ENCODE measurements at regions not wholly inside any gene's neighbourhood (a gene's known extent, or its start where the extent isn't known, plus 50 kb on each side); places are given as distances from the start of the nearest gene placed in this dataset.

GRCh38 chr3:197393711-197394110 lies 95.3 kb upstream of the DLG1 start:
- ATAC-seq (ENCODE audit: low FRiP score) (no peak), DNase-seq (ENCODE audit: low spot score) (no peak)
- TF ChIP-seq CTCF (IDR thresholded peaks at IDR 0.05), result no peak

GRCh38 chr3:197392961-197393360 lies 94.5 kb upstream of the DLG1 start:
- no peak for TF ChIP-seq CTCF (IDR thresholded peaks at IDR 0.05)
- no peak for DNase-seq (ENCODE audit: low spot score)
- ATAC-seq (ENCODE audit: low FRiP score), result no peak

- no peak for TF ChIP-seq CTCF (IDR thresholded peaks at IDR 0.05)
- ATAC-seq (ENCODE audit: low FRiP score) (no peak), DNase-seq (ENCODE audit: low spot score) (no peak)
Observed at GRCh38 chr3:197381371-197381770, 83.0 kb upstream of the DLG1 start.

- DNase-seq (ENCODE audit: low spot score) (no peak), ATAC-seq (ENCODE audit: low FRiP score) (peak; percentile 47)
- no peak for TF ChIP-seq CTCF (IDR thresholded peaks at IDR 0.05)
Observed at GRCh38 chr3:197380786-197381185, 82.4 kb upstream of the DLG1 start.

- no peak for DNase-seq (ENCODE audit: low spot score)
- TF ChIP-seq CTCF (IDR thresholded peaks at IDR 0.05), result no peak
- ATAC-seq (ENCODE audit: low FRiP score), result no peak
Observed at GRCh38 chr3:197378985-197379718, 80.7 kb upstream of the DLG1 start.

GRCh38 chr3:197376735-197377555 lies 78.5 kb upstream of the DLG1 start:
- TF ChIP-seq CTCF (IDR thresholded peaks at IDR 0.05), result no peak
- ATAC-seq (ENCODE audit: low FRiP score), result no peak
- DNase-seq (ENCODE audit: low spot score), result no peak
